Loucy (cell line): ENCODE measurements at regions not wholly inside any gene's neighbourhood (a gene's known extent, or its start where the extent isn't known, plus 50 kb on each side); places are given as distances from the start of the nearest gene placed in this dataset.

Experiments
- H2AFZ ChIP-seq: fragments of 200-600 bp; sonication (generic); 2 replicates; pipeline ENCODE4 v1.6.0; 2016; ENCODE audit warnings: antibody characterized with exemption, mild to moderate bottlenecking, low read length, moderate library complexity
- H3F3A ChIP-seq: fragments of 200-600 bp; 2 replicates; pipeline ENCODE4 v1.6.0; 2016; ENCODE audit warnings: antibody characterized with exemption, low read depth, mild to moderate bottlenecking
- H3K27me3 ChIP-seq: fragments of 200-600 bp; sonication (generic); 2 replicates; pipeline ENCODE4 v1.6.1; 2014; ENCODE audit warnings: low read length, mild to moderate bottlenecking; ENCODE audit not compliant: insufficient read depth, poor library complexity, severe bottlenecking
- H3K36me3 ChIP-seq: fragments of 200-600 bp; sonication (generic); 2 replicates; pipeline ENCODE4 v1.6.1; 2016; ENCODE audit warnings: low read length; ENCODE audit not compliant: insufficient read depth
- H3K4me1 ChIP-seq: fragments of 200-600 bp; sonication (generic); 2 replicates; pipeline ENCODE4 v1.5.1; 2014; ENCODE audit warnings: low read length, mild to moderate bottlenecking; ENCODE audit not compliant: insufficient read depth, poor library complexity, severe bottlenecking
- H3K4me2 ChIP-seq: fragments of 200-600 bp; sonication (generic); 2 replicates; pipeline ENCODE4 v1.6.0; 2014; ENCODE audit warnings: antibody characterized with exemption, low read length, low read depth, mild to moderate bottlenecking; ENCODE audit not compliant: poor library complexity, severe bottlenecking
- H3K4me3 ChIP-seq: fragments of 200-600 bp; sonication (generic); 2 replicates; pipeline ENCODE4 v1.5.1; 2014; ENCODE audit warnings: low read length, mild to moderate bottlenecking, mixed read lengths; ENCODE audit not compliant: poor library complexity, severe bottlenecking
- H3K79me2 ChIP-seq: fragments of 200-600 bp; sonication (generic); 2 replicates; pipeline ENCODE4 v1.6.1; 2014; ENCODE audit warnings: low read length; ENCODE audit not compliant: insufficient read depth
- H3K9ac ChIP-seq: fragments of 200-600 bp; sonication (generic); 2 replicates; pipeline ENCODE4 v1.6.0; 2014; ENCODE audit warnings: mild to moderate bottlenecking, low read depth, low read length, moderate library complexity; ENCODE audit not compliant: poor library complexity, severe bottlenecking
- H3K9me2 ChIP-seq: fragments of 200-600 bp; sonication (generic); replicated peaks from 2 replicates; pipeline ENCODE4 v1.6.1; 2016; ENCODE audit warnings: low read depth, low read length, mixed read lengths
- H3K9me3 ChIP-seq: fragments of 200-600 bp; sonication (generic); 2 replicates; pipeline ENCODE4 v1.6.1; 2014; ENCODE audit warnings: mild to moderate bottlenecking, antibody characterized with exemption, low read length, low read depth; ENCODE audit not compliant: insufficient read depth
- H4K20me1 ChIP-seq: fragments of 200-600 bp; sonication (generic); 2 replicates; pipeline ENCODE4 v1.6.0; 2014; ENCODE audit warnings: antibody characterized with exemption, low read length, mild to moderate bottlenecking; ENCODE audit not compliant: insufficient read depth, poor library complexity, severe bottlenecking
- EZH2phosphoT487 ChIP-seq: fragments of 200-600 bp; IDR thresholded peaks from 2 replicates; pipeline ENCODE4 v1.6.1; 2018; ENCODE audit warnings: antibody characterized with exemption, mild to moderate bottlenecking, moderate library complexity, borderline replicate concordance
- TF ChIP-seq, protein P1 (sequence below): fragments of 200-600 bp; sonication (generic); conservative IDR thresholded peaks from 2 replicates; pipeline ENCODE4 v1.5.1; 2014; ENCODE audit warnings: mild to moderate bottlenecking, antibody characterized with exemption, low read length

DNA sequence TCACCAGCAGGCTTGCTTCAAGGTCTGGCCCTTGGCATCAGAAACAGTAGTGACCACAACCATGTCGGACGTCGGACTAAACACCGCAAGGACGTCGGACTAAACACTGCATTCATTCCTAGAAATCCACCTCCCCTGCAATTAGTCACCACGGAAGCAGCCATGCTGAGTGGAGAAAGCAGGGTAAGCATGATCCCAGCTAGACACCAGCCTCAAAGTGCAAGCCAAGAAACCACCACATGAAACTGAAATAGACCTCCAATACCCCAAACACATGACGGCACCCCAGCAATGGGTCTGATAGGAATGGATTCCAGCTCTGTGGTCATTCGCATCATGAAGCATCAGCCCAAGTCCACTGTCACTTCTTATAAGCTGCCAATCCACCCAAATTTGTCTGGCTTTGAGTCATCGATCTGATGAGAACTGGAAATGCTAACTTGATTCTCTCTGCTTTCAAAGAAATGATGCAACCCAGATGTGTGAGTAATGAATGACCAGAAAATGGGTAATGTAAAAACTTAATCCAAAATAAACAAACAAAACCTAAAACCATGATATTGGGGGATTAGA is 348.3 kb upstream of the TMCO5A start:
- Histone ChIP-seq H4K20me1 (no peaks in the 10 kb centered on the region), H2AFZ (no peak overlapping the region), H3K27me3 (no peaks in the 10 kb centered on the region), H3K36me3 (no peaks in the 10 kb centered on the region), H3K4me1 (no peaks in the 10 kb centered on the region), H3F3A (no peaks in the 10 kb centered on the region), H3K9me2 (no peaks in the 10 kb centered on the region), H3K9ac (no peak overlapping the region), H3K4me3 (no peak overlapping the region), H3K4me2 (no peak overlapping the region), H3K79me2 (no peaks in the 10 kb centered on the region), H3K9me3 (no peaks in the 10 kb centered on the region; the same call in 1 of the 2 replicates)
- TF ChIP-seq, protein P1, sequence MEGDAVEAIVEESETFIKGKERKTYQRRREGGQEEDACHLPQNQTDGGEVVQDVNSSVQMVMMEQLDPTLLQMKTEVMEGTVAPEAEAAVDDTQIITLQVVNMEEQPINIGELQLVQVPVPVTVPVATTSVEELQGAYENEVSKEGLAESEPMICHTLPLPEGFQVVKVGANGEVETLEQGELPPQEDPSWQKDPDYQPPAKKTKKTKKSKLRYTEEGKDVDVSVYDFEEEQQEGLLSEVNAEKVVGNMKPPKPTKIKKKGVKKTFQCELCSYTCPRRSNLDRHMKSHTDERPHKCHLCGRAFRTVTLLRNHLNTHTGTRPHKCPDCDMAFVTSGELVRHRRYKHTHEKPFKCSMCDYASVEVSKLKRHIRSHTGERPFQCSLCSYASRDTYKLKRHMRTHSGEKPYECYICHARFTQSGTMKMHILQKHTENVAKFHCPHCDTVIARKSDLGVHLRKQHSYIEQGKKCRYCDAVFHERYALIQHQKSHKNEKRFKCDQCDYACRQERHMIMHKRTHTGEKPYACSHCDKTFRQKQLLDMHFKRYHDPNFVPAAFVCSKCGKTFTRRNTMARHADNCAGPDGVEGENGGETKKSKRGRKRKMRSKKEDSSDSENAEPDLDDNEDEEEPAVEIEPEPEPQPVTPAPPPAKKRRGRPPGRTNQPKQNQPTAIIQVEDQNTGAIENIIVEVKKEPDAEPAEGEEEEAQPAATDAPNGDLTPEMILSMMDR = no peak
- no peak for TF ChIP-seq EZH2phosphoT487

DNA sequence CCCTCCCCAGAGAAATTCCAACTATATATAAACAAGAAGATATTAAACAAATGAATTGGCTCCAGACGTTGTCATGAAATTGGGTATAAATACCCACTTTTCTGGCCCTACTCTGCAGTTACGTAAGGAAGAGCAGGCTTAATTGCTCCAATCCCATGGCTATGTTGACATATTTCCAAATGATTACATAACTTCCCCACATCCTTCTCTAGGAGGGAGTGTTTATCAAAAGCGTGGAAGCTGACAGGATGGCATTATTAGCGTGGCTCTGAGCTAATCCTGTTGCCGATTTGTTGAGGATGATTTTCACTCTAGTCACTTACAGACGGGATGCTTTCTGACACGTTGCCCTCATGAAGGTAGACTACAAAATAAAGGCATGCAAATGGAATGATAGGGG is 347.5 kb upstream of the TMCO5A start:
- Histone ChIP-seq H3K4me2 (no peak overlapping the region), H3K79me2 (no peaks in the 10 kb centered on the region), H3K27me3 (no peaks in the 10 kb centered on the region), H3K9ac (no peak overlapping the region), H3K4me1 (no peaks in the 10 kb centered on the region), H2AFZ (no peak overlapping the region), H3K9me2 (no peaks in the 10 kb centered on the region), H3F3A (no peaks in the 10 kb centered on the region), H3K9me3 (no peaks in the 10 kb centered on the region; the same call in 1 of the 2 replicates), H3K36me3 (no peaks in the 10 kb centered on the region), H4K20me1 (no peaks in the 10 kb centered on the region), H3K4me3 (no peak overlapping the region)
- TF ChIP-seq EZH2phosphoT487 = no peak
- TF ChIP-seq, protein P1 = no peak

DNA sequence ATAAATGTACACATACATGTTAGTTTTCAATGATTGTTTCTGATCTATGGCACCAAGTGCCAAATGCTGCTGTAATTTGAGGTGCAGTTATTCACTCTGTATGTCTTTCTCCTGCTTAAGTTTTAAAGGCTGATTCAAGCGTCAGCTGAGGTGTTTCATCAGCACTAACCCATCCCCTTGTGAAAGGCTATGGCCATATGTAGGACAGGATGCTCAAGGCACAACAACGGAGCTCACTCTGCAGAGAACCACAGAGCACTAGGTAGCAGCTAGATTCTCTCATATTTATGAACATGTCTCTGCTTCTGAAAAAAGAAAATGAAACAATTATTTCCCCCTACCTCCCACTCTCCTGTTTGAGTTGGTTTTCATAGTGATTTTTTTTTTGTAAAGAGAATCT is 340.0 kb upstream of the TMCO5A start:
- H3K4me3 ChIP-seq = no peak overlapping the region

More for the DNA sequence above, 340.0 kb upstream of the TMCO5A start:
- H3F3A ChIP-seq = no peaks in the 10 kb centered on the region
- no peaks in the 10 kb centered on the region for H3K9me3 ChIP-seq
- H3K79me2 ChIP-seq = no peaks in the 10 kb centered on the region
- H3K9ac ChIP-seq = no peak overlapping the region
- no peak for TF ChIP-seq EZH2phosphoT487
- TF ChIP-seq, protein P1 = no peak
- no peaks in the 10 kb centered on the region for H3K36me3 ChIP-seq
- no peak overlapping the region for H3K4me2 ChIP-seq
- H3K4me1 ChIP-seq = no peaks in the 10 kb centered on the region
- 0 out of 2 replicates have a peak overlapping the region, but pooled peaks have one; percentile 32 for H2AFZ ChIP-seq
- H4K20me1 ChIP-seq = no peaks in the 10 kb centered on the region
- H3K27me3 ChIP-seq = no peaks in the 10 kb centered on the region
- no peaks in the 10 kb centered on the region for H3K9me2 ChIP-seq
